GM13976 (cell line): ENCODE measurements at regions not wholly inside any gene's neighbourhood (a gene's known extent, or its start where the extent isn't known, plus 50 kb on each side); places are given as distances from the start of the nearest gene placed in this dataset.

ENCODE experiments used
- DNase-seq: peaks from one replicate; pipeline ENCODE4 v3.0.0; 2012; ENCODE audit warnings: low spot score
- CTCF ChIP-seq: IDR thresholded peaks from 2 replicates; pipeline ENCODE4 v1.5.1; 2012; ENCODE audit warnings: borderline replicate concordance, mild to moderate bottlenecking; ENCODE audit not compliant: insufficient read depth; ENCODE audit errors: extremely low read depth, missing control alignments, control extremely low read depth
- in situ Hi-C: fragments of 300-500 bp; cut with MboI; formaldehyde crosslinking; loops from one replicate; pipeline ENCODE4 v1.12.0; 2022; ENCODE audit warnings: low sequenced_read_pairs, mixed read lengths, inconsistent platforms; ENCODE audit not compliant: unreplicated experiment

DNA sequence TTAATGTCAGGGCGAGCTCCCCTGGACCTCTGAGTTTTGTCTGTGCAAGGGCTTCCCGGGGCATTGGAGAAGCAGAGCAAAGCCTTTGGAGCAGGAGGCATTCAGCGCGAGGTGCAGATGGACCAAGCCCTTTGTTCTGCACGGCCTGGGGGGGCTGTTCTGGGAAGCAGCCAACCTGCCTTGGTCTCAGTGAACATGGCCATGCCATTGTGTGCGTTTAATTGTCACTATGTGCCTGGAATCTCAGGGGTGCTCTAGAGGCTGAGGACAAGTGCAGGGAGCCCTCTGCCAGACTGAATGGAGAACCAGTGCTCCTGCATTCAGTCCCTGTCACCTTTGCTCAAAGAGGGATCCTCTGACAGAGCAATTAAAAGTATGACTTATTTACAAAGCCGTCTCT, 329.4 kb downstream of the IRX1 start:
- TF ChIP-seq CTCF, result no peak
- in situ Hi-C loops, result no loop called here
- no peak for DNase-seq

DNA sequence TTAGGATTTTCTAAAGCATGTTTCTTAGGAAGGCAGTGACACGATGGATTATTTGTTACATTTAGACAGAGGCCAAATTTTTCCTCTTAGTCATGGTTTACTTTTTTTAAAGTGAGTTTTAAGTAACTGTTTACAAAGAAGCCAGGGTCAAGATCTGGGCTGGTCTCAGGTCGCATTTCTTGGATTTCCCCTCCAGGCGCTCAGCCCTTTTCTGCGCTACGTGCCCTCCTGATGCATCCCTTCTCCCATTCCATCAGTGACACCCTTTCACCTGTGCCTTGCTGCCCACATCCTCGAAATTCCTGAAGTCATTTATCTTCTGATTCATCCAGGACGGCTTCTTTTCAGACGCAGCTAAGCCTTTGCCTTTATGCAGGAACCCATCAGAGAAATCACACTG, 330.3 kb downstream of the IRX1 start:
- no peak for TF ChIP-seq CTCF
- DNase-seq, result no peak
- in situ Hi-C loops, result no loop called here

DNA sequence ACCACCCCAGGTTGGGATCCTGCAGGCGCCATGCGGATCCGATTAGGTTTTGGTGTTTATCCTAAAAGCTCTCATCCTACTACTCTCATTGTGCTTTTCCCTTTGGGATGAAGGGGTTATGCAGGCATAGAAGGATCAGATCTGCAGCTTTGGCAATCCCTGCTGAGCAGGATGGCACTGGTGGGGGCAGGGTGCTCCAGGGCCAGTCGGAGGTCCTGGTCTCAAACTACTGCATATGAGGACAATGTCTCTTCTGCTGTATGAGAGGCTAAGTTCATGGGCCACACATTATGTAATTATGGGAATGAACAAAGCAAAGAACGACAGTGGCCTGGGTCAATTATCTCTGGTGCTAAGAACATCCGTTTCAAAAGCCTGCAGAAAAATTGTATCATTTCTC, 334.2 kb downstream of the IRX1 start:
- TF ChIP-seq CTCF, result no peak
- no peak for DNase-seq
- in situ Hi-C loops, result no loop called here

GRCh38 chr5:3931976-3932375, 336.3 kb downstream of the IRX1 start:
- TF ChIP-seq CTCF, result no peak
- DNase-seq, result no peak
- in situ Hi-C loops, result no loop called here

DNA sequence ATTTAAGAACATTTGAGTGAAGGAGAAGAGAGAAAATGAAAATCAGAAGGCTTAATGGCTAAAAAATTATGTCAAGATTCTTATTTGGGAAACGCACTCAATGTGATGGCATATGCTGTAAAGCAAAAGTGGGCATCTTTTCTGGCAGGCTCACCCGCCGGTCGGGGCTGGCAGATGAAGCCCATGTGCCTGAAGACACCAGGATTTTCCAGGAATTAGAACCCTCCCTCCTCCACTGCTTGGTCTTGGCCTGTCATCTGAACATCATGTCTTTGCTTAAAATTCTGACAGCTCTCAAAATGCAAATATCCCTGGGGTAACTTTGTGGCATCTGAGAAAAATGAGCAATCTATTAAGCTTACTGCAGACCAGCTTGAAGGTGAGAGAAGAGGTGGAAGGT, 337.9 kb downstream of the IRX1 start:
- no peak for TF ChIP-seq CTCF
- in situ Hi-C loops, result no loop called here
- DNase-seq, result no peak

GRCh38 chr5:3933966-3934365, 338.3 kb downstream of the IRX1 start:
- TF ChIP-seq CTCF, result no peak
- DNase-seq, result no peak
- in situ Hi-C loops, result no loop called here

DNA sequence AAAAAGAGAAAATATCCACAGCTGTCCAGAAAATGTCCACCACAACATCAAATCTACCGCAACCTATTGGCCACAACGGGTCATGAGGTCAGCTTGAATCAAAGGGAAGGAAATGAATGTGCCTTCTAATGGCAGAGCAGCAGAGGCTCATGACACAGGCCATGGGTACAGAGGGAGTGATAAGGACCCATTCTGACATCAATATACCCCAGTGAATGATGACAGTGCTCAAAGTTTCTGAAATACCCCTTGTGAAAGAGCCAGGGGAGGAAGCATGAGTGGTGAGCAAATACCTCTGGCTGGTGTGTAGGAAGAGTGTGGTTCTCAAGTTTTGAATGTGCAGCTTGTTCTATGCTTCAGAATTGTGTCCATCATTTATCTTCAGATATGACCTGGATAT, 348.2 kb downstream of the IRX1 start:
- no peak for TF ChIP-seq CTCF
- in situ Hi-C loops, result no loop called here
- no peak for DNase-seq
